ENCODE measurements at regions not wholly inside any gene's neighbourhood (a gene's known extent, or its start where the extent isn't known, plus 50 kb on each side); places are given as distances from the start of the nearest gene placed in this dataset.
"Not testable (repeated sequence)": the region's sequence is repeated elsewhere in the genome, so short reads cannot be mapped to it uniquely, and the experiment has no call there.

DNA sequence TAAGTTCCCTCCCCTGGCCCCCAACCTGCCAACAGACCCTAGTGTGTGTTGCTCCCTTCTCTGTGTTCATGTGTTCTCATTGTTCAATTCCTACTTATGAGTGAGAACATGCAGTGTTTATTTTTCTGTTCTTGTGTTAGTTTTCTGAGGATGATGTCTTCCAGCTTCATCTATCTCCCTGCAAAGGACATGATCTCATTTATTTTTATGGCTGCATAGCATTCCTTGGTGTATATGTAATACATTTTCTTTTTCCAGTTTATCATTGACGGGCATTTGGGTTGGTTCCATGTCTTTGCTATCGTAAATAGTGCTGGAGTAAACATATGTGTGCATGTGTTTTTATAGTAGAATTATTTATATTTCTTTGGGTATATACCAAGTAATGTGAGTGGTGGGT is 602.2 kb downstream of the DSC3 start:
- Histone ChIP-seq H3K9me3 (ENCODE audit: insufficient read depth, low read depth, low read length) (no peaks in the 10 kb centered on the region), H2AFZ (ENCODE audit: low read length) (no peak overlapping the region), H3K36me3 (ENCODE audit: insufficient read depth, low read length) (no peaks in the 10 kb centered on the region), H3K4me3 (ENCODE audit: low read length, poor library complexity, severe bottlenecking) (no peak overlapping the region), H3K4me2 (ENCODE audit: low read depth, low read length, poor library complexity, severe bottlenecking) (no peak overlapping the region), H4K20me1 (ENCODE audit: insufficient read depth, low read length, poor library complexity, severe bottlenecking) (no peaks in the 10 kb centered on the region), H3K9ac (ENCODE audit: low read depth, low read length, poor library complexity, severe bottlenecking) (no peak overlapping the region), H3F3A (ENCODE audit: low read depth) (no peaks in the 10 kb centered on the region), H3K9me2 (replicated peaks; ENCODE audit: low read depth, low read length) (no peaks in the 10 kb centered on the region), H3K4me1 (ENCODE audit: insufficient read depth, low read length, poor library complexity, severe bottlenecking) (no peaks in the 10 kb centered on the region), H3K79me2 (ENCODE audit: insufficient read depth, low read length) (no peaks in the 10 kb centered on the region), H3K27me3 (ENCODE audit: insufficient read depth, low read length, poor library complexity, severe bottlenecking) (no peaks in the 10 kb centered on the region)
- TF ChIP-seq CTCF (conservative IDR thresholded peaks at IDR 0.05; ENCODE audit: low read length) (no peak), EZH2phosphoT487 (IDR thresholded peaks at IDR 0.05; ENCODE audit: borderline replicate concordance) (no peak)

GRCh38 chr18:30439174-30439573 is 603.4 kb downstream of the DSC3 start:
- Histone ChIP-seq H3K9ac (ENCODE audit: low read depth, low read length, poor library complexity, severe bottlenecking) (no peak overlapping the region), H3K4me1 (ENCODE audit: insufficient read depth, low read length, poor library complexity, severe bottlenecking) (no peaks in the 10 kb centered on the region), H3K79me2 (ENCODE audit: insufficient read depth, low read length) (no peaks in the 10 kb centered on the region), H3K9me3 (ENCODE audit: insufficient read depth, low read depth, low read length) (no peaks in the 10 kb centered on the region), H3K36me3 (ENCODE audit: insufficient read depth, low read length) (no peaks in the 10 kb centered on the region), H3K9me2 (replicated peaks; ENCODE audit: low read depth, low read length) (no peaks in the 10 kb centered on the region), H4K20me1 (ENCODE audit: insufficient read depth, low read length, poor library complexity, severe bottlenecking) (no peaks in the 10 kb centered on the region), H3K4me2 (ENCODE audit: low read depth, low read length, poor library complexity, severe bottlenecking) (no peak overlapping the region), H3K4me3 (ENCODE audit: low read length, poor library complexity, severe bottlenecking) (no peak overlapping the region), H2AFZ (ENCODE audit: low read length) (no peak overlapping the region), H3K27me3 (ENCODE audit: insufficient read depth, low read length, poor library complexity, severe bottlenecking) (no peaks in the 10 kb centered on the region), H3F3A (ENCODE audit: low read depth) (no peaks in the 10 kb centered on the region)
- TF ChIP-seq EZH2phosphoT487 (IDR thresholded peaks at IDR 0.05; ENCODE audit: borderline replicate concordance) (no peak), CTCF (conservative IDR thresholded peaks at IDR 0.05; ENCODE audit: low read length) (no peak)

DNA sequence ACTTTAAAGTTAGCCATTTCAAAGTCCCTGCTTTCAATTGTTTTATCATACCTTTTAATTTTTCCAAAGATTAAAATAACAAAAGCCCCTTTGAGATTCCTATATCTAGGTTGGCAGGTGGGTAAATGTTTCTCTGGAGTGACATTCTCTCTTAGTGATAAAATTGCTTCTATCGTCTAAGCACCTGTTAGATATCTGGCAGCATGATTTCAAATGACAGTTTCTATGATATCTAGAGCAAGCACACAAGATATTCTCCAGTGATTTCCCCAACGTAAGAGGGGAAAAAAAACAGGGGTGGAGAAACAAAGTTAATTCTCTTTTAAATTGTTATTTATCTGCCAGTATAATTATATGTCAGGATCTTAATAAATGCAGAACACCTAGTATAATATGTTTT is 610.2 kb downstream of the DSC3 start:
- Histone ChIP-seq H3F3A (ENCODE audit: low read depth) (no peaks in the 10 kb centered on the region), H3K9ac (ENCODE audit: low read depth, low read length, poor library complexity, severe bottlenecking) (no peak overlapping the region), H3K4me1 (ENCODE audit: insufficient read depth, low read length, poor library complexity, severe bottlenecking) (no peaks in the 10 kb centered on the region), H3K9me2 (replicated peaks; ENCODE audit: low read depth, low read length) (no peaks in the 10 kb centered on the region), H3K36me3 (ENCODE audit: insufficient read depth, low read length) (no peaks in the 10 kb centered on the region), H4K20me1 (ENCODE audit: insufficient read depth, low read length, poor library complexity, severe bottlenecking) (no peaks in the 10 kb centered on the region), H3K27me3 (ENCODE audit: insufficient read depth, low read length, poor library complexity, severe bottlenecking) (no peaks in the 10 kb centered on the region), H3K9me3 (ENCODE audit: insufficient read depth, low read depth, low read length) (no peaks in the 10 kb centered on the region), H3K79me2 (ENCODE audit: insufficient read depth, low read length) (no peaks in the 10 kb centered on the region), H2AFZ (ENCODE audit: low read length) (no peak overlapping the region), H3K4me2 (ENCODE audit: low read depth, low read length, poor library complexity, severe bottlenecking) (no peak overlapping the region), H3K4me3 (ENCODE audit: low read length, poor library complexity, severe bottlenecking) (no peak overlapping the region)
- TF ChIP-seq EZH2phosphoT487 (IDR thresholded peaks at IDR 0.05; ENCODE audit: borderline replicate concordance) (no peak), CTCF (conservative IDR thresholded peaks at IDR 0.05; ENCODE audit: low read length) (no peak)

DNA sequence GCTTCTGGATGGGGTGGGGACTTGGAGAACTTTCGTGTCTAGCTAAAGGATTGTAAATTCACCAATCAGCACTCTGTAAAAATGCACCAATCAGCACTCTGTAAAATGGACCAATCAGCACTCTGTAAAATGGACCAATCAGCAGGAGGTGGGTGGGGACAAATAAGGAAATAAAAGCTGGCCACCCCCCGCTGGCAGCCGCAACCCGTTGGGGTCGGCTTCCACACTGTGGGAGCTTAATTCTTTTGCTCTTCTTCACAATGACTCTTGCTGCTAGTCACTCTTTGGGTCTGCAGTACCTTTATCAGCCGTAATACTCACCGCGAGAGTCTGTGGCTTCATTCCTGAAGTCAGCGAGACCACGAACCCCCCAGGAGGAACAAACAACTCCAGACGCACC is 623.1 kb downstream of the DSC3 start:
- H3K9me2 ChIP-seq (replicated peaks; ENCODE audit: low read depth, low read length); H3K9ac ChIP-seq (ENCODE audit: low read depth, low read length, poor library complexity, severe bottlenecking); H2AFZ ChIP-seq (ENCODE audit: low read length); H3K4me3 ChIP-seq (ENCODE audit: low read length, poor library complexity, severe bottlenecking); H4K20me1 ChIP-seq (ENCODE audit: insufficient read depth, low read length, poor library complexity, severe bottlenecking); H3K9me3 ChIP-seq (ENCODE audit: insufficient read depth, low read depth, low read length); H3K27me3 ChIP-seq (ENCODE audit: insufficient read depth, low read length, poor library complexity, severe bottlenecking); H3K4me1 ChIP-seq (ENCODE audit: insufficient read depth, low read length, poor library complexity, severe bottlenecking); H3K79me2 ChIP-seq (ENCODE audit: insufficient read depth, low read length); H3K4me2 ChIP-seq (ENCODE audit: low read depth, low read length, poor library complexity, severe bottlenecking); H3F3A ChIP-seq (ENCODE audit: low read depth); H3K36me3 ChIP-seq (ENCODE audit: insufficient read depth, low read length): not testable (repeated sequence)
